H9 (cell line): ENCODE measurements at regions not wholly inside any gene's neighbourhood (a gene's known extent, or its start where the extent isn't known, plus 50 kb on each side); places are given as distances from the start of the nearest gene placed in this dataset.

Source experiments
- DNase-seq: peaks from one replicate; pipeline ENCODE4 v3.0.0-alpha.2; 2017
- H2AFZ ChIP-seq: one replicate; pipeline ENCODE4 v1.6.1; 2013; ENCODE audit warnings: mild to moderate bottlenecking, low read length, control low read depth, moderate library complexity
- H2AK5ac ChIP-seq: 2 replicates; pipeline ENCODE4 v1.6.1; 2013; ENCODE audit warnings: low read length, control low read depth, mixed read lengths; ENCODE audit not compliant: insufficient read length
- H2BK120ac ChIP-seq: one replicate; pipeline ENCODE4 v1.6.1; 2013; ENCODE audit warnings: low read depth, mild to moderate bottlenecking, low read length, control low read depth, inconsistent platforms; ENCODE audit not compliant: poor library complexity, severe bottlenecking
- H2BK12ac ChIP-seq: 2 replicates; pipeline ENCODE4 v1.6.1; 2013; ENCODE audit warnings: low read length, control low read depth, mixed read lengths, low read depth; ENCODE audit not compliant: insufficient read length
- H2BK15ac ChIP-seq: 2 replicates; pipeline ENCODE4 v1.6.1; 2013; ENCODE audit warnings: low read depth, low read length, control low read depth
- H2BK20ac ChIP-seq: one replicate; pipeline ENCODE4 v1.6.1; 2013; ENCODE audit warnings: low read depth, mild to moderate bottlenecking, low read length, control low read depth, inconsistent platforms; ENCODE audit not compliant: poor library complexity, severe bottlenecking
- H2BK5ac ChIP-seq: 2 replicates; pipeline ENCODE4 v1.6.1; 2013; ENCODE audit warnings: low read length, control low read depth, mixed read lengths; ENCODE audit not compliant: insufficient read length
- H3K14ac ChIP-seq: 2 replicates; pipeline ENCODE4 v1.6.1; 2013; ENCODE audit warnings: low read length, control low read depth; ENCODE audit not compliant: insufficient read depth
- H3K18ac ChIP-seq: 2 replicates; pipeline ENCODE4 v1.6.1; 2013; ENCODE audit warnings: low read depth, mild to moderate bottlenecking, mixed read lengths, low read length, control low read depth; ENCODE audit not compliant: insufficient read length
- H3K23ac ChIP-seq: 2 replicates; pipeline ENCODE4 v1.6.1; 2013; ENCODE audit warnings: low read length, control low read depth, mixed read lengths, low read depth; ENCODE audit not compliant: insufficient read length
- H3K23me2 ChIP-seq: 2 replicates; pipeline ENCODE4 v1.6.1; 2013; ENCODE audit warnings: low read depth, mild to moderate bottlenecking, mixed read lengths, low read length, control low read depth; ENCODE audit not compliant: insufficient read length, poor library complexity, severe bottlenecking
- H3K27ac ChIP-seq: 2 replicates; pipeline ENCODE4 v1.5.1; 2013; ENCODE audit warnings: low read length, control low read depth, mixed read lengths, low read depth; ENCODE audit not compliant: insufficient read length
- H3K27me3 ChIP-seq: 2 replicates; pipeline ENCODE4 v1.6.1; 2013; ENCODE audit warnings: low read length, control low read depth, inconsistent platforms; ENCODE audit not compliant: insufficient read depth
- H3K4ac ChIP-seq: 2 replicates; pipeline ENCODE4 v1.6.1; 2013; ENCODE audit warnings: low read depth, mild to moderate bottlenecking, control low read depth, inconsistent platforms, low read length, moderate library complexity
- H3K4me1 ChIP-seq: 2 replicates; pipeline ENCODE4 v1.6.1; 2013; ENCODE audit warnings: low read length, control low read depth, inconsistent platforms; ENCODE audit not compliant: insufficient read depth
- H3K4me2 ChIP-seq: 2 replicates; pipeline ENCODE4 v1.6.1; 2013; ENCODE audit warnings: low read length, control low read depth, mixed read lengths; ENCODE audit not compliant: insufficient read length, insufficient read depth
- H3K56ac ChIP-seq: 2 replicates; pipeline ENCODE4 v1.6.1; 2013; ENCODE audit warnings: low read depth, mild to moderate bottlenecking, mixed read lengths, low read length, control low read depth; ENCODE audit not compliant: insufficient read length
- H3K79me1 ChIP-seq: 2 replicates; pipeline ENCODE4 v1.6.1; 2013; ENCODE audit warnings: low read depth, mild to moderate bottlenecking, moderate library complexity, low read length, control low read depth, inconsistent platforms; ENCODE audit not compliant: insufficient read depth, poor library complexity, severe bottlenecking
- H3K79me2 ChIP-seq: 2 replicates; pipeline ENCODE4 v1.6.1; 2013; ENCODE audit warnings: low read length, control low read depth, inconsistent platforms; ENCODE audit not compliant: insufficient read depth
- H3K9ac ChIP-seq: 2 replicates; pipeline ENCODE4 v1.6.1; 2013; ENCODE audit warnings: low read length, control low read depth, mixed read lengths; ENCODE audit not compliant: insufficient read length; ENCODE audit errors: extremely low read depth
- H3K9me3 ChIP-seq: one replicate; pipeline ENCODE4 v1.6.1; 2013; ENCODE audit warnings: low read depth, low read length, inconsistent platforms; ENCODE audit not compliant: control insufficient read depth
- H3T11ph ChIP-seq: one replicate; pipeline ENCODE4 v1.6.1; 2013; ENCODE audit warnings: mild to moderate bottlenecking, low read length, control low read depth, inconsistent platforms
- H4K20me1 ChIP-seq: one replicate; pipeline ENCODE4 v1.6.1; 2013; ENCODE audit not compliant: control insufficient read depth, insufficient read length, insufficient read depth
- H4K5ac ChIP-seq: 2 replicates; pipeline ENCODE4 v1.6.1; 2013; ENCODE audit warnings: low read depth, mild to moderate bottlenecking, mixed read lengths, low read length, control low read depth; ENCODE audit not compliant: insufficient read length
- H4K8ac ChIP-seq: replicated peaks from 2 replicates; pipeline ENCODE4 v1.6.1; 2013; ENCODE audit warnings: low read length, control low read depth, mixed read lengths, low read depth; ENCODE audit not compliant: insufficient read length
- H4K91ac ChIP-seq: 2 replicates; pipeline ENCODE4 v1.6.1; 2013; ENCODE audit warnings: low read depth, mild to moderate bottlenecking, moderate library complexity, mixed read lengths, low read length, control low read depth; ENCODE audit not compliant: insufficient read length
- H3K27ac Mint-ChIP-seq, 3 experiments: 2 replicates in 2 of 3; 3 replicates in 1 of 3; pipeline ENCODE4 v1.8.0; 2020 to 2021; ENCODE audit warnings: mixed read lengths in 3 of 3, mild to moderate bottlenecking in 1 of 3, moderate library complexity in 1 of 3
- H3K27me3 Mint-ChIP-seq: 2 replicates; pipeline ENCODE4 v1.8.0; 2021; ENCODE audit warnings: low read depth, mild to moderate bottlenecking, moderate library complexity, mixed read lengths
- H3K36me3 Mint-ChIP-seq, 3 experiments: 2 replicates in 2 of 3; 3 replicates in 1 of 3; pipeline ENCODE4 v1.8.0; 2020 to 2021; ENCODE audit warnings: low read depth in 3 of 3, mixed read lengths in 3 of 3; ENCODE audit not compliant: insufficient read depth in 1 of 3
- H3K4me1 Mint-ChIP-seq, 2 experiments: 2 replicates each; pipeline ENCODE4 v1.8.0; 2020; ENCODE audit warnings: mixed read lengths in 2 of 2
- H3K4me3 Mint-ChIP-seq, 2 experiments: 2 replicates in 1 of 2; 3 replicates in 1 of 2; pipeline ENCODE4 v1.8.0; 2020 to 2021; ENCODE audit warnings: mild to moderate bottlenecking in 2 of 2, mixed read lengths in 2 of 2, moderate library complexity in 1 of 2
- H3K9me3 Mint-ChIP-seq, 2 experiments: 2 replicates in 1 of 2; 3 replicates in 1 of 2; pipeline ENCODE4 v1.8.0; 2020; ENCODE audit warnings: mild to moderate bottlenecking in 2 of 2, mixed read lengths in 2 of 2, moderate library complexity in 1 of 2
- CTCF ChIP-seq: fragments of 200-600 bp; sonication (generic); conservative IDR thresholded peaks from 3 replicates; pipeline ENCODE4 v1.8.0; 2021; ENCODE audit warnings: antibody characterized with exemption, mild to moderate bottlenecking
- WGBS: extraction: QIAGEN DNeasy Blood & Tissue Kit; methylation state at CpG from one replicate; pipeline ENCODE4 v1.1.7; 2013; ENCODE audit warnings: missing lambda C conversion rate, low lambda C conversion rate, mixed read lengths; ENCODE audit not compliant: insufficient read length; ENCODE audit errors: extremely low coverage; 5-methylcytosine and 5-hydroxymethylcytosine counted together

- H2BK120ac ChIP-seq, result no peak overlapping the region
- H3K9ac ChIP-seq, result no peak overlapping the region
- DNase-seq, result no peak
- no peak overlapping the region for H3K27ac Mint-ChIP-seq
- H3K27me3 ChIP-seq, result no peaks in the 10 kb centered on the region
- H3K79me2 ChIP-seq, result no peaks in the 10 kb centered on the region
- H4K20me1 ChIP-seq, result no peaks in the 10 kb centered on the region
- no peak overlapping the region for H4K8ac ChIP-seq
- no peak overlapping the region for H2BK12ac ChIP-seq
- H3K4ac ChIP-seq, result no peak overlapping the region
- no peak overlapping the region for H3K27ac ChIP-seq
- no CpG with 5 or more reads among the region's 3 CpGs for WGBS
- H4K91ac ChIP-seq, result no peak overlapping the region
- H3K14ac ChIP-seq, result no peak overlapping the region
- H3K9me3 Mint-ChIP-seq, result no peaks in the 10 kb centered on the region
- H2AK5ac ChIP-seq, result no peak overlapping the region
- no peak overlapping the region for H3K23ac ChIP-seq
- no peaks in the 10 kb centered on the region for H3K27me3 Mint-ChIP-seq
- H3T11ph ChIP-seq, result no peak overlapping the region
- H3K4me3 Mint-ChIP-seq, result no peak overlapping the region
- no peaks in the 10 kb centered on the region for H3K79me1 ChIP-seq
- no peaks in the 10 kb centered on the region for H3K9me3 ChIP-seq
- H3K36me3 Mint-ChIP-seq, result no peaks in the 10 kb centered on the region
- no peaks in the 10 kb centered on the region for H3K4me1 ChIP-seq
- no peak overlapping the region for H3K56ac ChIP-seq
- no peak for TF ChIP-seq CTCF
- H3K23me2 ChIP-seq, result no peaks in the 10 kb centered on the region
- H2BK20ac ChIP-seq, result no peak overlapping the region
- H3K4me2 ChIP-seq, result no peak overlapping the region
- no peak overlapping the region for H2AFZ ChIP-seq
- H2BK5ac ChIP-seq, result no peak overlapping the region
- H3K18ac ChIP-seq, result no peak overlapping the region
- no peak overlapping the region for H4K5ac ChIP-seq
- no peak overlapping the region for H2BK15ac ChIP-seq
- H3K4me1 Mint-ChIP-seq, result peaks cover 4 to 5% of the 10 kb centered on the region in 2 experiments
Measured at GRCh38 chr4:169870507-169870906, 112.8 kb upstream of the HPF1 start.
